Natural killer cell (primary cell): ENCODE measurements at regions not wholly inside any gene's neighbourhood (a gene's known extent, or its start where the extent isn't known, plus 50 kb on each side); places are given as distances from the start of the nearest gene placed in this dataset.
A peak's percentile ranks its signal among the peaks of the same experiment; 100 is the strongest.

Source experiments
- ATAC-seq, 3 donors: fragments of 150-1000 bp in 2 of 3; fragments of 200-7000 bp in 1 of 3; cut with Tn5 transposase; 1 replicate in 1 of 3; 2 replicates in 2 of 3; pipeline ENCODE4 v1.10.0; 2021; ENCODE audit warnings: mild to moderate bottlenecking in 2 of 3, moderate library complexity in 2 of 3
- DNase-seq, 2 donors: peaks; one replicate each; pipeline versions ENCODE4 v3.0.0 to v3.0.0-alpha.2; 2013 to 2021; ENCODE audit warnings: mixed read lengths in 1 of 2
- H3K27ac ChIP-seq: one replicate; pipeline ENCODE4 v1.5.1; 2013; ENCODE audit warnings: mild to moderate bottlenecking, low read length
- H3K27me3 ChIP-seq: one replicate; pipeline ENCODE4 v1.6.1; 2013; ENCODE audit warnings: low read length; ENCODE audit not compliant: control insufficient read depth, insufficient read depth
- H3K36me3 ChIP-seq: one replicate; pipeline ENCODE4 v1.6.1; 2013; ENCODE audit warnings: low read length; ENCODE audit not compliant: control insufficient read depth, insufficient read depth
- H3K4me1 ChIP-seq: one replicate; pipeline ENCODE4 v1.6.1; 2013; ENCODE audit warnings: low read length; ENCODE audit not compliant: control insufficient read depth, insufficient read depth
- H3K4me3 ChIP-seq: one replicate; pipeline ENCODE4 v1.5.1; 2013; ENCODE audit warnings: low read length
- H3K9me3 ChIP-seq: one replicate; pipeline ENCODE4 v1.6.1; 2013; ENCODE audit warnings: low read length; ENCODE audit not compliant: control insufficient read depth, insufficient read depth
- H3K27ac Mint-ChIP-seq, 2 donors: one replicate each; pipeline ENCODE4 v1.8.0; 2022; ENCODE audit warnings: mild to moderate bottlenecking in 2 of 2, mixed read lengths in 2 of 2, moderate library complexity in 1 of 2
- H3K27me3 Mint-ChIP-seq, 2 donors: one replicate each; pipeline ENCODE4 v1.8.0; 2022; ENCODE audit warnings: low read depth in 2 of 2, mixed read lengths in 2 of 2
- H3K36me3 Mint-ChIP-seq: one replicate; pipeline ENCODE4 v1.8.0; 2022; ENCODE audit warnings: mixed read lengths
- H3K4me1 Mint-ChIP-seq, 2 donors: one replicate each; pipeline ENCODE4 v1.8.0; 2022; ENCODE audit warnings: mixed read lengths in 2 of 2
- H3K4me3 Mint-ChIP-seq: one replicate; pipeline ENCODE4 v1.8.0; 2022; ENCODE audit warnings: mild to moderate bottlenecking, moderate library complexity, mixed read lengths
- H3K9me3 Mint-ChIP-seq, 2 donors: one replicate each; pipeline ENCODE4 v1.8.0; 2022; ENCODE audit warnings: mixed read lengths in 2 of 2
- WGBS: methylation state at CpG from one replicate; pipeline ENCODE4 v1.1.7; 2013; ENCODE audit warnings: missing lambda C conversion rate; ENCODE audit not compliant: insufficient coverage; 5-methylcytosine and 5-hydroxymethylcytosine counted together
- intact Hi-C: fragments of 100-400 bp; cut with micrococcal nuclease; formaldehyde crosslinking; loops from one replicate; pipeline ENCODE4 v1.14.2; 2022
- TF ChIP-seq, protein P1 (sequence below): fragments of 200-600 bp; IDR thresholded peaks from one replicate; pipeline ENCODE4 v1.8.0; 2022; ENCODE audit warnings: antibody characterized with exemption

DNA sequence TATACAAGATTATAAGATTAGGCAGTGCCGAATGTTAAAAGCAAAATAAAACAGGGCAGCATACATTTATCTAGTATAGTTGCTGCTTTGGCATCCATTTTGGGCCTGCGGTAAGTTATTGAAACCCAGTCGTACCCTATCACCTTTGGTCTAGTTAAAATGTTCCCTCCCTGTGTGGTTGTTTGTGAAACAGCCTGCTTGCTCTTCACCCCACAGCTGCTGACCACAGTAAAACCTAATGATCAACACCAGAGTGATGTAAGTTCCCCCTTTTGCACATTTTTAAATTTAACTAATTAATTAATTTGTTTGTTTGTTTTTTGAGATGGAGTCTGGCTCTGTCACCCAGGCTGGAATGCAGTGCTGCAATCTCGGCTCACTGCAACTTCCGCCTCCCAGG, 50.3 kb upstream of the TXNDC5 start:
- no peaks in the 10 kb centered on the region for H3K9me3 ChIP-seq
- ATAC-seq: peak in 1 of 3 donors; percentile 74
- 85% methylated on average over 5 of the region's 5 CpGs for WGBS
- no peaks in the 10 kb centered on the region for H3K36me3 ChIP-seq
- no peak for DNase-seq
- H3K4me1 ChIP-seq: no peaks in the 10 kb centered on the region
- Mint-ChIP-seq H3K4me3 (no peak overlapping the region), H3K9me3 (no peaks in the 10 kb centered on the region), H3K36me3 (no peaks in the 10 kb centered on the region), H3K27ac (no peak overlapping the region), H3K27me3 (peaks cover 0 to 6% of the 10 kb centered on the region in 2 donors), H3K4me1 (no peaks in the 10 kb centered on the region)
- TF ChIP-seq, protein P1, sequence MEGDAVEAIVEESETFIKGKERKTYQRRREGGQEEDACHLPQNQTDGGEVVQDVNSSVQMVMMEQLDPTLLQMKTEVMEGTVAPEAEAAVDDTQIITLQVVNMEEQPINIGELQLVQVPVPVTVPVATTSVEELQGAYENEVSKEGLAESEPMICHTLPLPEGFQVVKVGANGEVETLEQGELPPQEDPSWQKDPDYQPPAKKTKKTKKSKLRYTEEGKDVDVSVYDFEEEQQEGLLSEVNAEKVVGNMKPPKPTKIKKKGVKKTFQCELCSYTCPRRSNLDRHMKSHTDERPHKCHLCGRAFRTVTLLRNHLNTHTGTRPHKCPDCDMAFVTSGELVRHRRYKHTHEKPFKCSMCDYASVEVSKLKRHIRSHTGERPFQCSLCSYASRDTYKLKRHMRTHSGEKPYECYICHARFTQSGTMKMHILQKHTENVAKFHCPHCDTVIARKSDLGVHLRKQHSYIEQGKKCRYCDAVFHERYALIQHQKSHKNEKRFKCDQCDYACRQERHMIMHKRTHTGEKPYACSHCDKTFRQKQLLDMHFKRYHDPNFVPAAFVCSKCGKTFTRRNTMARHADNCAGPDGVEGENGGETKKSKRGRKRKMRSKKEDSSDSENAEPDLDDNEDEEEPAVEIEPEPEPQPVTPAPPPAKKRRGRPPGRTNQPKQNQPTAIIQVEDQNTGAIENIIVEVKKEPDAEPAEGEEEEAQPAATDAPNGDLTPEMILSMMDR: no peak
- H3K4me3 ChIP-seq: no peak overlapping the region
- intact Hi-C loops: no loop called here
- H3K27ac ChIP-seq: no peak overlapping the region
- H3K27me3 ChIP-seq: no peaks in the 10 kb centered on the region
